CD4-positive, alpha-beta memory T cell (primary cell): ENCODE measurements at regions not wholly inside any gene's neighbourhood (a gene's known extent, or its start where the extent isn't known, plus 50 kb on each side); places are given as distances from the start of the nearest gene placed in this dataset.

ENCODE experiments used
- CTCF ChIA-PET: fragments of 350-600 bp; sonication (Branson Sonifier 250); formaldehyde crosslinking; loops from one replicate; lab custom pipeline; 2021; ENCODE audit warnings: inconsistent platforms; ENCODE audit not compliant: partially characterized antibody; lab: Charles Lee
- POLR2A ChIA-PET: fragments of 350-600 bp; sonication (Branson Sonifier 250); formaldehyde crosslinking; loops from one replicate; lab custom pipeline; 2021; ENCODE audit not compliant: partially characterized antibody; lab: Charles Lee
- DNase-seq, 5 donors: peaks; one replicate each; pipeline versions ENCODE4 v3.0.0 to v3.0.0-alpha.2; 2020 to 2022; ENCODE audit warnings: mixed read lengths in 1 of 5
- H3K27ac ChIP-seq: one replicate; pipeline ENCODE4 v1.7.0; 2013; ENCODE audit warnings: low read depth, low read length
- H3K27me3 ChIP-seq: 2 replicates; pipeline ENCODE4 v1.7.0; 2013; ENCODE audit warnings: mild to moderate bottlenecking, low read length, moderate library complexity; ENCODE audit not compliant: insufficient read depth
- H3K36me3 ChIP-seq: 2 replicates; pipeline ENCODE4 v1.7.0; 2013; ENCODE audit warnings: mild to moderate bottlenecking, low read length, moderate library complexity; ENCODE audit not compliant: insufficient read depth
- H3K4me1 ChIP-seq: 2 replicates; pipeline ENCODE4 v1.7.0; 2013; ENCODE audit warnings: mild to moderate bottlenecking, low read length, moderate library complexity; ENCODE audit not compliant: insufficient read depth
- H3K4me3 ChIP-seq, 2 donors: one replicate each; pipeline ENCODE4 v1.7.0; 2013; ENCODE audit warnings: low read length in 2 of 2, mild to moderate bottlenecking in 1 of 2
- H3K9me3 ChIP-seq, 2 donors: one replicate each; pipeline ENCODE4 v1.7.0; 2013; ENCODE audit warnings: low read length in 2 of 2, control low read depth in 1 of 2; ENCODE audit not compliant: control insufficient read depth in 1 of 2
- H3K27ac Mint-ChIP-seq, 7 donors: one replicate each; pipeline ENCODE4 v1.8.0; 2020 to 2021; ENCODE audit warnings: mixed read lengths in 7 of 7, mild to moderate bottlenecking in 6 of 7, inconsistent platforms in 3 of 7, moderate library complexity in 3 of 7
- H3K27me3 Mint-ChIP-seq, 2 donors: one replicate each; pipeline ENCODE4 v1.8.0; 2020 to 2021; ENCODE audit warnings: mixed read lengths in 2 of 2
- H3K36me3 Mint-ChIP-seq, 2 donors: one replicate each; pipeline ENCODE4 v1.8.0; 2020 to 2021; ENCODE audit warnings: mixed read lengths in 2 of 2, inconsistent platforms in 1 of 2, mild to moderate bottlenecking in 1 of 2
- H3K4me1 Mint-ChIP-seq, 4 donors: one replicate each; pipeline ENCODE4 v1.8.0; 2020 to 2021; ENCODE audit warnings: mixed read lengths in 4 of 4, mild to moderate bottlenecking in 1 of 4
- H3K4me3 Mint-ChIP-seq, 8 donors: one replicate each; pipeline ENCODE4 v1.8.0; 2020 to 2021; ENCODE audit warnings: mixed read lengths in 8 of 8, mild to moderate bottlenecking in 7 of 8, moderate library complexity in 6 of 8, inconsistent platforms in 3 of 8
- H3K9me3 Mint-ChIP-seq, 8 donors: one replicate each; pipeline ENCODE4 v1.8.0; 2020 to 2021; ENCODE audit warnings: mixed read lengths in 8 of 8, mild to moderate bottlenecking in 5 of 8, inconsistent platforms in 3 of 8, moderate library complexity in 1 of 8
- intact Hi-C: fragments of 100-400 bp; cut with micrococcal nuclease; formaldehyde crosslinking; loops from one replicate; pipeline ENCODE4 v1.15.1; 2023

DNA sequence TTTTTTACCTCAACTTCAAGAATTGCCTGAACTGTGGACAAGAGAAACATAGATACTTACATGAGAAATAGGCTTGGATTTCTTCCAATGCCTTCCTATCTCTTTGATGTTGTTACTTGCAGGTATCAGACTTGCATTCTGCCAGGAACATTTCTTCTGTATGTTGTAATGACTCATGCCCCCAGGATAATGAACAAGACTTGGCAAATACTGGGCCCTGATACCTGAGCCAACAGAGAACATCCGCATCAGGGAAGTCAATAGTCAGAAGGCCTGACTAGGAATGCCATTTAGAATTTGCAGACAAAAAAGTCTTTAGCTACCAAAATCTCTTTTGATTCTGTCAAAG, 273.7 kb upstream of the KIRREL3 start:
- Mint-ChIP-seq H3K36me3 (no peaks in the 10 kb centered on the region), H3K27ac (no peak overlapping the region), H3K4me1 (peaks cover 0 to 2% (median 0%) of the 10 kb centered on the region in 4 donors), H3K9me3 (peaks cover 0 to 5% (median 0%) of the 10 kb centered on the region in 8 donors), H3K27me3 (no peaks in the 10 kb centered on the region), H3K4me3 (no peak overlapping the region)
- Histone ChIP-seq H3K4me1 (no peaks in the 10 kb centered on the region), H3K27ac (no peak overlapping the region), H3K27me3 (no peaks in the 10 kb centered on the region), H3K36me3 (no peaks in the 10 kb centered on the region), H3K4me3 (no peak overlapping the region), H3K9me3 (no peaks in the 10 kb centered on the region)
- intact Hi-C loops: no loop called here
- no peak for DNase-seq
- POLR2A ChIA-PET: no interaction called here
- CTCF ChIA-PET: no interaction called here

DNA sequence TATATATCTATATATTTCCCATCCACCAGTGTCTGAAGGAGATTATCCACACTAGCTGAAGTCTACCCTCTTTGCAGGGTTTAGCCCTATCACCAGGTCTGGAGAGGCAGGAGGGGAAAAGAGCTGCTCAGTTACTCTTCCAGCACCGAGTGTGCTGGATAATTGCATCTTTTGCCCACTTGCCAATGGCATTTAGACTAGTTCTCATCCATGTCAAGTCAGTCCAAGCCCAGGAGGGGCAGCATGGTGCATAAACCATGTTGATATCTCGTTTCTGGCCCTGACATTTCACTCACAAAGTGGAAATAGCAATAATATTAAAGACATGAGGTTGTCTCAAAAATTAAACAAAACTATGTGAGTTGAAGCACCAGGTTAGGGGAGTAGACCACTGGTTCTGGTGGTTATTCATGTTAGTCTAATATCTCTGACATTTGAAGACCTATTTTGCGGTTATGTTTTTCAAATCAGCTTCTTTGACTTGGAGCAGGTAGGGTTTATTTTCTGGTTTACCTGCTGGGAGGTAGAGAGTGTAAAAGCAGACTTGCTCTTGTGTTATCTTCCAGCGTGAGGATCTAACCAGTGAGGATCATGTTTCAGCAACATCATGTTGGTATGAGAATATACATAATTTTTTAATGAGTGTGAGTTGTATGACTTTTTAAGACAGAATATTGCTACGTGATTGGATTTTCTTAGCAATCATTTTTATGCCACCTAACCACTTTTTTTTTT, 273.2 kb upstream of the KIRREL3 start:
- Mint-ChIP-seq H3K36me3 (no peaks in the 10 kb centered on the region), H3K9me3 (peaks cover 0 to 5% (median 0%) of the 10 kb centered on the region in 8 donors), H3K27me3 (no peaks in the 10 kb centered on the region), H3K4me1 (peaks cover 0 to 2% (median 0%) of the 10 kb centered on the region in 4 donors), H3K4me3 (no peak overlapping the region), H3K27ac (no peak overlapping the region)
- no peak for DNase-seq
- Histone ChIP-seq H3K27me3 (no peaks in the 10 kb centered on the region), H3K9me3 (no peaks in the 10 kb centered on the region), H3K4me1 (no peaks in the 10 kb centered on the region), H3K27ac (no peak overlapping the region), H3K36me3 (no peaks in the 10 kb centered on the region), H3K4me3 (no peak overlapping the region)
- intact Hi-C loops: no loop called here
- POLR2A ChIA-PET: no interaction called here
- CTCF ChIA-PET: no interaction called here

GRCh38 chr11:127270851-127271250, 270.3 kb upstream of the KIRREL3 start:
- Histone ChIP-seq H3K27me3 (no peaks in the 10 kb centered on the region), H3K36me3 (no peaks in the 10 kb centered on the region), H3K9me3 (no peaks in the 10 kb centered on the region), H3K27ac (no peak overlapping the region), H3K4me1 (no peaks in the 10 kb centered on the region), H3K4me3 (no peak overlapping the region)
- CTCF ChIA-PET: no interaction called here
- Mint-ChIP-seq H3K27ac (no peak overlapping the region), H3K36me3 (no peaks in the 10 kb centered on the region), H3K4me1 (peaks cover 0 to 2% (median 0%) of the 10 kb centered on the region in 4 donors), H3K9me3 (peaks cover 0 to 7% (median 0%) of the 10 kb centered on the region in 8 donors), H3K27me3 (no peaks in the 10 kb centered on the region), H3K4me3 (no peak overlapping the region)
- DNase-seq: no peak
- intact Hi-C loops: no loop called here
- POLR2A ChIA-PET: no interaction called here

DNA sequence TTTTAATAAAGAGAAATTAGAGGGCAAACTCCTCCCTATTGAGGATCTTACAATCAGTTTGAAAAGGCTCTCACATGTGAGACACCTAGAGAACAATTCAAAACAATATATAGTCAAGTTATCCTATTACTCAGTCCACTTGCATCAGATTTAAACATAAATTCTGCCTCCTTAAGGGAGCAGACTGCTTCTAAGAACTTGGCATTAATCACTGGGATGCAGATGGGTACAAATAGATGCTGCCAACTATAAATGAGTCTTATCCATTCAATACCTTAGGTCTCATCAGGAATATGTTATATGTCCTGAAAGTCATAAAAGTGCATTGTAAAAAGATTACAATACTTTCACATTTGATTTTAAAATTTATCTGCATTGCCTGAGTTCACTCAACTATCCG, 269.3 kb upstream of the KIRREL3 start:
- Histone ChIP-seq H3K36me3 (no peaks in the 10 kb centered on the region), H3K9me3 (no peaks in the 10 kb centered on the region), H3K4me1 (no peaks in the 10 kb centered on the region), H3K27me3 (no peaks in the 10 kb centered on the region), H3K27ac (no peak overlapping the region), H3K4me3 (no peak overlapping the region)
- CTCF ChIA-PET: no interaction called here
- H3K27me3 Mint-ChIP-seq: no peaks in the 10 kb centered on the region
- H3K4me1 Mint-ChIP-seq: peaks cover 0 to 2% (median 0%) of the 10 kb centered on the region in 4 donors
- H3K27ac Mint-ChIP-seq: no peak overlapping the region
- H3K36me3 Mint-ChIP-seq: no peaks in the 10 kb centered on the region
- intact Hi-C loops: no loop called here
- POLR2A ChIA-PET: no interaction called here
- no peak overlapping the region for H3K4me3 Mint-ChIP-seq
- no peak for DNase-seq
- H3K9me3 Mint-ChIP-seq: peaks cover 0 to 7% (median 0%) of the 10 kb centered on the region in 8 donors

- ChIA-PET POLR2A (no interaction called here), CTCF (no interaction called here)
- Histone ChIP-seq H3K4me1 (no peaks in the 10 kb centered on the region), H3K27ac (no peak overlapping the region), H3K27me3 (no peaks in the 10 kb centered on the region), H3K9me3 (no peaks in the 10 kb centered on the region), H3K4me3 (no peak overlapping the region), H3K36me3 (no peaks in the 10 kb centered on the region)
- Mint-ChIP-seq H3K36me3 (no peaks in the 10 kb centered on the region), H3K27me3 (no peaks in the 10 kb centered on the region), H3K9me3 (peaks cover 0 to 7% (median 0%) of the 10 kb centered on the region in 8 donors), H3K27ac (no peak overlapping the region), H3K4me1 (no peaks in the 10 kb centered on the region), H3K4me3 (no peak overlapping the region)
- no peak for DNase-seq
- intact Hi-C loops: no loop called here
Observed at GRCh38 chr11:127268932-127269331, 268.4 kb upstream of the KIRREL3 start.

GRCh38 chr11:127268521-127268920, 268.0 kb upstream of the KIRREL3 start:
- H3K9me3 ChIP-seq: no peaks in the 10 kb centered on the region
- H3K4me1 ChIP-seq: no peaks in the 10 kb centered on the region
- H3K4me3 Mint-ChIP-seq: no peak overlapping the region
- no peaks in the 10 kb centered on the region for H3K27me3 Mint-ChIP-seq
- H3K27me3 ChIP-seq: no peaks in the 10 kb centered on the region
- ChIA-PET POLR2A (no interaction called here), CTCF (no interaction called here)
- H3K4me3 ChIP-seq: no peak overlapping the region
- H3K36me3 ChIP-seq: no peaks in the 10 kb centered on the region
- no peaks in the 10 kb centered on the region for H3K4me1 Mint-ChIP-seq
- no peak for DNase-seq
- H3K27ac Mint-ChIP-seq: no peak overlapping the region
- H3K9me3 Mint-ChIP-seq: peaks cover 0 to 7% (median 0%) of the 10 kb centered on the region in 8 donors
- no peak overlapping the region for H3K27ac ChIP-seq
- no peaks in the 10 kb centered on the region for H3K36me3 Mint-ChIP-seq
- intact Hi-C loops: no loop called here

- intact Hi-C loops: no loop called here
Observed at GRCh38 chr11:127259102-127259501, 258.5 kb upstream of the KIRREL3 start.

More at GRCh38 chr11:127259102-127259501, 258.5 kb upstream of the KIRREL3 start:
- H3K27me3 Mint-ChIP-seq: no peaks in the 10 kb centered on the region
- H3K36me3 ChIP-seq: no peaks in the 10 kb centered on the region
- H3K27me3 ChIP-seq: no peaks in the 10 kb centered on the region
- H3K9me3 ChIP-seq: no peaks in the 10 kb centered on the region
- H3K9me3 Mint-ChIP-seq: peaks cover 0 to 2% (median 0%) of the 10 kb centered on the region in 8 donors
- H3K27ac ChIP-seq: no peak overlapping the region
- H3K27ac Mint-ChIP-seq: no peak overlapping the region
- H3K36me3 Mint-ChIP-seq: no peaks in the 10 kb centered on the region
- H3K4me1 ChIP-seq: no peaks in the 10 kb centered on the region
- POLR2A ChIA-PET: no interaction called here
- no peak for DNase-seq
- no peak overlapping the region for H3K4me3 Mint-ChIP-seq
- CTCF ChIA-PET: no interaction called here
- H3K4me1 Mint-ChIP-seq: no peaks in the 10 kb centered on the region
- no peak overlapping the region for H3K4me3 ChIP-seq
